KMS-11 (cell line): ENCODE measurements at regions not wholly inside any gene's neighbourhood (a gene's known extent, or its start where the extent isn't known, plus 50 kb on each side); places are given as distances from the start of the nearest gene placed in this dataset.
A peak's percentile ranks its signal among the peaks of the same experiment; 100 is the strongest.

ENCODE experiments used
- H2AFZ ChIP-seq: fragments of 200-600 bp; sonication (generic); 2 replicates; pipeline ENCODE4 v1.6.1; 2016; ENCODE audit warnings: antibody characterized with exemption, mixed run types, low read depth
- H3K27ac ChIP-seq: fragments of 200-600 bp; sonication (generic); 2 replicates; pipeline ENCODE4 v1.6.1; 2016; ENCODE audit warnings: mild to moderate bottlenecking, mixed run types
- H3K27me3 ChIP-seq: fragments of 200-600 bp; sonication (generic); 2 replicates; pipeline ENCODE4 v1.6.1; 2017; ENCODE audit warnings: mild to moderate bottlenecking, low read depth, mixed run types, moderate library complexity; ENCODE audit not compliant: insufficient read depth
- H3K36me3 ChIP-seq: fragments of 200-600 bp; sonication (generic); 2 replicates; pipeline ENCODE4 v1.6.1; 2017; ENCODE audit warnings: mild to moderate bottlenecking, mixed run types; ENCODE audit not compliant: insufficient read depth
- H3K4me1 ChIP-seq: fragments of 200-600 bp; sonication (generic); 2 replicates; pipeline ENCODE4 v1.6.1; 2016; ENCODE audit warnings: mild to moderate bottlenecking, low read depth, mixed run types; ENCODE audit not compliant: poor library complexity, severe bottlenecking
- H3K4me2 ChIP-seq: fragments of 200-600 bp; sonication (generic); 2 replicates; pipeline ENCODE4 v1.7.0; 2016; ENCODE audit warnings: mild to moderate bottlenecking, mixed run types
- H3K4me3 ChIP-seq: fragments of 200-600 bp; sonication (generic); IDR thresholded peaks from 2 replicates; pipeline ENCODE4 v1.6.1; 2017; ENCODE audit warnings: low read depth, low read length, mixed read lengths; ENCODE audit not compliant: insufficient read depth
- H3K79me2 ChIP-seq: fragments of 200-600 bp; sonication (generic); 2 replicates; pipeline ENCODE4 v1.6.1; 2016; ENCODE audit warnings: low read depth, mixed run types; ENCODE audit not compliant: insufficient read depth
- H3K9ac ChIP-seq: fragments of 200-600 bp; sonication (generic); 2 replicates; pipeline ENCODE4 v1.6.1; 2016; ENCODE audit warnings: mild to moderate bottlenecking, mixed run types
- H4K20me1 ChIP-seq: fragments of 200-600 bp; sonication (generic); 2 replicates; pipeline ENCODE4 v1.6.1; 2016; ENCODE audit warnings: mild to moderate bottlenecking, mixed run types; ENCODE audit not compliant: insufficient read depth
- CTCF ChIP-seq: fragments of 200-600 bp; sonication (generic); conservative IDR thresholded peaks from 2 replicates; pipeline ENCODE4 v1.6.1; 2017; ENCODE audit warnings: low read depth, mild to moderate bottlenecking, antibody characterized with exemption, low read length, moderate library complexity, mixed read lengths

- no peaks in the 10 kb centered on the region for H3K79me2 ChIP-seq
- H4K20me1 ChIP-seq = no peaks in the 10 kb centered on the region
- no peak overlapping the region for H3K9ac ChIP-seq
- H3K4me1 ChIP-seq = peaks cover 7% of the 10 kb centered on the region
- H3K4me3 ChIP-seq = no peak overlapping the region
- no peak overlapping the region for H2AFZ ChIP-seq
- no peak overlapping the region for H3K27ac ChIP-seq
- TF ChIP-seq CTCF = no peak
- H3K36me3 ChIP-seq = no peaks in the 10 kb centered on the region
- no peak overlapping the region for H3K4me2 ChIP-seq
- no peaks in the 10 kb centered on the region for H3K27me3 ChIP-seq
These were observed 1691.8 kb upstream of the SLC39A10 start for GRCh38 chr2:193965263-193965662.

GRCh38 chr2:193963472-193964119, 1693.4 kb upstream of the SLC39A10 start:
- H3K4me1 ChIP-seq = peaks cover 7% of the 10 kb centered on the region
- H3K4me3 ChIP-seq = no peak overlapping the region
- no peak overlapping the region for H3K27ac ChIP-seq
- no peak overlapping the region for H2AFZ ChIP-seq
- peak; percentile 43; the same call in 1 of the 2 replicates for TF ChIP-seq CTCF
- H3K27me3 ChIP-seq = no peaks in the 10 kb centered on the region
- H4K20me1 ChIP-seq = no peaks in the 10 kb centered on the region
- no peak overlapping the region for H3K9ac ChIP-seq
- no peaks in the 10 kb centered on the region for H3K79me2 ChIP-seq
- H3K36me3 ChIP-seq = no peaks in the 10 kb centered on the region
- no peak overlapping the region for H3K4me2 ChIP-seq

- H3K79me2 ChIP-seq = no peaks in the 10 kb centered on the region
- H3K4me3 ChIP-seq = no peak overlapping the region
- no peaks in the 10 kb centered on the region for H3K4me1 ChIP-seq
- H3K4me2 ChIP-seq = no peak overlapping the region
- H3K27me3 ChIP-seq = no peaks in the 10 kb centered on the region
- no peak overlapping the region for H3K27ac ChIP-seq
- H2AFZ ChIP-seq = no peak overlapping the region
- no peaks in the 10 kb centered on the region for H4K20me1 ChIP-seq
- no peaks in the 10 kb centered on the region for H3K36me3 ChIP-seq
- no peak overlapping the region for H3K9ac ChIP-seq
- no peak for TF ChIP-seq CTCF
These were observed 1710.2 kb upstream of the SLC39A10 start for GRCh38 chr2:193946806-193947205.

GRCh38 chr2:193943406-193943960, 1713.5 kb upstream of the SLC39A10 start:
- Histone ChIP-seq H3K4me1 (no peaks in the 10 kb centered on the region), H3K9ac (no peak overlapping the region), H3K79me2 (no peaks in the 10 kb centered on the region), H3K4me2 (no peak overlapping the region), H4K20me1 (no peaks in the 10 kb centered on the region), H3K27me3 (no peaks in the 10 kb centered on the region), H3K27ac (no peak overlapping the region), H3K4me3 (no peak overlapping the region), H3K36me3 (no peaks in the 10 kb centered on the region), H2AFZ (no peak overlapping the region)
- no peak for TF ChIP-seq CTCF
